Astrocyte (in vitro differentiated cells and primary cell): ENCODE measurements at regions not wholly inside any gene's neighbourhood (a gene's known extent, or its start where the extent isn't known, plus 50 kb on each side); places are given as distances from the start of the nearest gene placed in this dataset.

ENCODE experiments used
- DNase-seq: peaks from one replicate; pipeline ENCODE4 v3.0.0-alpha.2; 2010; ENCODE audit warnings: low read depth
- FAIRE-seq: peaks from 2 replicates; lab custom pipeline; 2011; peaks lifted over from hg19 to GRCh38; lab: Jason Lieb, UNC
- H2AFZ ChIP-seq: 2 replicates; pipeline ENCODE4 v1.6.0; 2012; ENCODE audit warnings: low read depth, low read length, inconsistent platforms
- H3K27ac ChIP-seq: 2 replicates; pipeline ENCODE4 v1.5.1; 2011; ENCODE audit warnings: low read depth, low read length, inconsistent platforms
- H3K27me3 ChIP-seq: 2 replicates; pipeline ENCODE4 v1.6.0; 2011; ENCODE audit warnings: low read length, inconsistent platforms; ENCODE audit not compliant: insufficient read depth
- H3K36me3 ChIP-seq: 2 replicates; pipeline ENCODE4 v1.5.1; 2011; ENCODE audit warnings: low read length, inconsistent platforms; ENCODE audit not compliant: insufficient read depth
- H3K4me1 ChIP-seq: 2 replicates; pipeline ENCODE4 v1.5.1; 2011; ENCODE audit warnings: low read length, inconsistent platforms; ENCODE audit not compliant: insufficient read depth
- H3K4me2 ChIP-seq: 2 replicates; pipeline ENCODE4 v1.6.0; 2012; ENCODE audit warnings: low read length, inconsistent platforms
- H3K4me3 ChIP-seq: 2 replicates; pipeline ENCODE4 v1.5.1; 2011; ENCODE audit warnings: low read depth, mild to moderate bottlenecking, low read length, inconsistent platforms; ENCODE audit not compliant: insufficient read depth
- H3K79me2 ChIP-seq: 2 replicates; pipeline ENCODE4 v1.6.0; 2012; ENCODE audit warnings: mild to moderate bottlenecking, low read length, inconsistent platforms; ENCODE audit not compliant: insufficient read depth
- H3K9ac ChIP-seq: 2 replicates; pipeline ENCODE4 v1.6.0; 2012; ENCODE audit warnings: mild to moderate bottlenecking, low read length, inconsistent platforms
- H3K9me3 ChIP-seq: 2 replicates; pipeline ENCODE4 v1.5.1; 2012; ENCODE audit warnings: low read depth, mild to moderate bottlenecking, low read length, inconsistent platforms; ENCODE audit not compliant: insufficient read depth
- H4K20me1 ChIP-seq: 2 replicates; pipeline ENCODE4 v1.6.0; 2012; ENCODE audit warnings: low read length, inconsistent platforms; ENCODE audit not compliant: insufficient read depth
- H3K27ac Mint-ChIP-seq: one replicate; pipeline ENCODE4 v1.8.0; 2021; ENCODE audit warnings: mild to moderate bottlenecking, mixed read lengths; ENCODE audit not compliant: unreplicated experiment
- H3K27me3 Mint-ChIP-seq: one replicate; pipeline ENCODE4 v1.8.0; 2021; ENCODE audit warnings: low read depth, mixed read lengths; ENCODE audit not compliant: unreplicated experiment
- H3K36me3 Mint-ChIP-seq: one replicate; pipeline ENCODE4 v1.8.0; 2021; ENCODE audit warnings: low read depth, mixed read lengths; ENCODE audit not compliant: unreplicated experiment
- H3K4me1 Mint-ChIP-seq: one replicate; pipeline ENCODE4 v1.8.0; 2021; ENCODE audit warnings: low read depth, mixed read lengths; ENCODE audit not compliant: unreplicated experiment
- H3K4me3 Mint-ChIP-seq: one replicate; pipeline ENCODE4 v1.8.0; 2021; ENCODE audit warnings: mild to moderate bottlenecking, moderate library complexity, mixed read lengths; ENCODE audit not compliant: unreplicated experiment
- H3K9me3 Mint-ChIP-seq: one replicate; pipeline ENCODE4 v1.8.0; 2021; ENCODE audit warnings: mild to moderate bottlenecking, mixed read lengths; ENCODE audit not compliant: unreplicated experiment
- EZH2 ChIP-seq: IDR thresholded peaks from 2 replicates; pipeline ENCODE4 v1.6.1; 2012; ENCODE audit warnings: mild to moderate bottlenecking, low read length, inconsistent platforms; ENCODE audit not compliant: insufficient read depth
- TF ChIP-seq, protein P1 (sequence below): IDR thresholded peaks from 2 replicates; pipeline ENCODE4 v1.5.1; 2011; ENCODE audit warnings: low read depth, mild to moderate bottlenecking, inconsistent platforms, low read length, moderate library complexity; ENCODE audit not compliant: insufficient read depth

- DNase-seq, result no peak
- no peak for FAIRE-seq
- Histone ChIP-seq H3K27me3 (peaks cover 4% of the 10 kb centered on the region), H2AFZ (no peak overlapping the region), H3K27ac (no peak overlapping the region), H3K4me1 (no peaks in the 10 kb centered on the region), H3K36me3 (no peaks in the 10 kb centered on the region), H3K9me3 (no peaks in the 10 kb centered on the region), H3K9ac (no peak overlapping the region), H3K4me2 (no peak overlapping the region), H4K20me1 (no peaks in the 10 kb centered on the region), H3K79me2 (no peaks in the 10 kb centered on the region), H3K4me3 (no peak overlapping the region)
- H3K9me3 Mint-ChIP-seq, result no peaks in the 10 kb centered on the region
- H3K36me3 Mint-ChIP-seq, result no peaks in the 10 kb centered on the region
- H3K27ac Mint-ChIP-seq, result no peak overlapping the region
- no peaks in the 10 kb centered on the region for H3K4me1 Mint-ChIP-seq
- no peak overlapping the region for H3K4me3 Mint-ChIP-seq
- peaks cover 51% of the 10 kb centered on the region for H3K27me3 Mint-ChIP-seq
- TF ChIP-seq EZH2, result no peak
- TF ChIP-seq, protein P1, sequence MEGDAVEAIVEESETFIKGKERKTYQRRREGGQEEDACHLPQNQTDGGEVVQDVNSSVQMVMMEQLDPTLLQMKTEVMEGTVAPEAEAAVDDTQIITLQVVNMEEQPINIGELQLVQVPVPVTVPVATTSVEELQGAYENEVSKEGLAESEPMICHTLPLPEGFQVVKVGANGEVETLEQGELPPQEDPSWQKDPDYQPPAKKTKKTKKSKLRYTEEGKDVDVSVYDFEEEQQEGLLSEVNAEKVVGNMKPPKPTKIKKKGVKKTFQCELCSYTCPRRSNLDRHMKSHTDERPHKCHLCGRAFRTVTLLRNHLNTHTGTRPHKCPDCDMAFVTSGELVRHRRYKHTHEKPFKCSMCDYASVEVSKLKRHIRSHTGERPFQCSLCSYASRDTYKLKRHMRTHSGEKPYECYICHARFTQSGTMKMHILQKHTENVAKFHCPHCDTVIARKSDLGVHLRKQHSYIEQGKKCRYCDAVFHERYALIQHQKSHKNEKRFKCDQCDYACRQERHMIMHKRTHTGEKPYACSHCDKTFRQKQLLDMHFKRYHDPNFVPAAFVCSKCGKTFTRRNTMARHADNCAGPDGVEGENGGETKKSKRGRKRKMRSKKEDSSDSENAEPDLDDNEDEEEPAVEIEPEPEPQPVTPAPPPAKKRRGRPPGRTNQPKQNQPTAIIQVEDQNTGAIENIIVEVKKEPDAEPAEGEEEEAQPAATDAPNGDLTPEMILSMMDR, result no peak
Measured at GRCh38 chr22:23503142-23503541, 76.9 kb downstream of the IGLL1 start.

GRCh38 chr22:23501708-23502107 lies 78.4 kb downstream of the IGLL1 start:
- Mint-ChIP-seq H3K4me1 (no peaks in the 10 kb centered on the region), H3K27me3 (peaks cover 51% of the 10 kb centered on the region), H3K9me3 (no peaks in the 10 kb centered on the region), H3K4me3 (no peak overlapping the region), H3K36me3 (no peaks in the 10 kb centered on the region), H3K27ac (no peak overlapping the region)
- Histone ChIP-seq H3K79me2 (no peaks in the 10 kb centered on the region), H4K20me1 (no peaks in the 10 kb centered on the region), H3K4me1 (no peaks in the 10 kb centered on the region), H3K4me2 (no peak overlapping the region), H3K4me3 (no peak overlapping the region), H3K27me3 (peaks cover 4% of the 10 kb centered on the region), H3K27ac (no peak overlapping the region), H3K9me3 (no peaks in the 10 kb centered on the region), H2AFZ (no peak overlapping the region), H3K36me3 (no peaks in the 10 kb centered on the region), H3K9ac (no peak overlapping the region)
- DNase-seq (no peak), FAIRE-seq (no peak)
- TF ChIP-seq, protein P1, result no peak
- no peak for TF ChIP-seq EZH2

DNA sequence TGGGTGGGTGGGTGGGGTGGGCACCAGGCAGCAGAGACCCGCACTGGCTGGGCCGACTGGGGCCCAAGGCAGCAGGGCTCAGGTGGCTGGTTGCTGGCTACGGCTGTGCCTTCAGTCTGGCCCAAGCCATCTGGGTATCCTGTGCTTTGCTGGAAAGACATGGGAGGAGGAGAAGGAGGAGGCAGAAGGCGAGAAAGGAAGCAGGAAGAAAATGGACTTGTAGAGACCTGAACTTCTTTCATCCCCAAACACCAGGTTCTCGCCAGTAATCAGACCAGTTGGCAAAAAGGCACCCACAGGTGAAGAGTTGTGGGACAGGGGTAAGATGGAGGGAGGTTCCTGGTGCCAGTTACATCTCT lies 78.8 kb downstream of the IGLL1 start:
- no peak for DNase-seq
- TF ChIP-seq, protein P1, result no peak
- no peak for TF ChIP-seq EZH2
- H3K4me2 ChIP-seq, result no peak overlapping the region
- Mint-ChIP-seq H3K4me3 (no peak overlapping the region), H3K27me3 (peaks cover 56% of the 10 kb centered on the region), H3K27ac (no peak overlapping the region), H3K9me3 (no peaks in the 10 kb centered on the region), H3K36me3 (no peaks in the 10 kb centered on the region), H3K4me1 (no peaks in the 10 kb centered on the region)
- H3K27me3 ChIP-seq, result peaks cover 4% of the 10 kb centered on the region
- no peaks in the 10 kb centered on the region for H3K9me3 ChIP-seq
- no peak overlapping the region for H2AFZ ChIP-seq
- no peak overlapping the region for H3K27ac ChIP-seq
- H4K20me1 ChIP-seq, result no peaks in the 10 kb centered on the region
- no peaks in the 10 kb centered on the region for H3K79me2 ChIP-seq
- FAIRE-seq, result no peak
- no peaks in the 10 kb centered on the region for H3K4me1 ChIP-seq
- no peak overlapping the region for H3K9ac ChIP-seq
- H3K4me3 ChIP-seq, result no peak overlapping the region
- H3K36me3 ChIP-seq, result no peaks in the 10 kb centered on the region
